GM19025 (cell line): ENCODE measurements at regions not wholly inside any gene's neighbourhood (a gene's known extent, or its start where the extent isn't known, plus 50 kb on each side); places are given as distances from the start of the nearest gene placed in this dataset.
"Not testable (repeated sequence)": the region's sequence is repeated elsewhere in the genome, so short reads cannot be mapped to it uniquely, and the experiment has no call there.

Source experiments
- ATAC-seq: cut with Tn5 transposase; IDR thresholded peaks from one replicate; pipeline ENCODE4 v1.9.1; 2021; ENCODE audit warnings: mild to moderate bottlenecking, low read depth, moderate library complexity; ENCODE audit not compliant: unreplicated experiment

DNA sequence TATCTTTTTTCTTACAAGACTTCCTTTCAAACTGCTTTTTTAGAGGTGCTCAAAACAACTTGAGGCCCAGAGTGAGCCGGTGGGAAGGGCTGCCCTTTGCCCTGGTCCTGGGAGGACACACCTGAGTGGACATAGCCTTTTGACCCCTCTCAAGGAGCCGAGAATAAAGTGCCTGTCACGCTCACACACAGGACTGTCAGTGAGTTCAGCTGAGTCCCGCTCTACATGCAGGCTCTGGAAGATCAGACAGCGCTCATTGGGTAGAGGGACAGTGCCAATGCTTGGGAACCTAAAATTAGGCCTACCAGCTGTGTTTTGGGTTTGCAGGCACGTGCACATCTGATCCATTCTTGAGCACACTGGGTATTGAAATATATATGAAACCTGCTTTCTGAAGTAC, 387.8 kb downstream of the CD83 start:
- no peak for ATAC-seq

- ATAC-seq: no peak
These were observed 389.2 kb downstream of the CD83 start for GRCh38 chr6:14506656-14507246.

DNA sequence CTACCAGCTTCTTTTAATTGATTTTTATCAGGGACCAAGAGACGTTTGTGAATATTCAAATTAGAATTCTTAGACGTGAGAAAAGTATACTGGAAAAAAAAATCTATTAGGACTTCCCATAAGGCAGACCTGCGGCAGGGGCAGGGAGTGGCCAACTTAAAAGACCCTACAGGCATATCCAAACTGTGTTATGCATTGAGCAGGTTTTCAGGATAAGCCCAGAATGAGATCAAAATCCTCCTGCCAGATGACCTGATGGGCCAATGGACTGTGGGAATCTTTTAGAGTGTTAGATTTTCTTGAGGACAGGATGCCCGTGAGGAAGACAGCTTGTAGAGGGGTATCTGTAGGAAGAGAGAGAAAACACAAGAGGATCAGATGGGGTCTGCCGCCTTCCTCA, 391.5 kb downstream of the CD83 start:
- ATAC-seq: no peak

DNA sequence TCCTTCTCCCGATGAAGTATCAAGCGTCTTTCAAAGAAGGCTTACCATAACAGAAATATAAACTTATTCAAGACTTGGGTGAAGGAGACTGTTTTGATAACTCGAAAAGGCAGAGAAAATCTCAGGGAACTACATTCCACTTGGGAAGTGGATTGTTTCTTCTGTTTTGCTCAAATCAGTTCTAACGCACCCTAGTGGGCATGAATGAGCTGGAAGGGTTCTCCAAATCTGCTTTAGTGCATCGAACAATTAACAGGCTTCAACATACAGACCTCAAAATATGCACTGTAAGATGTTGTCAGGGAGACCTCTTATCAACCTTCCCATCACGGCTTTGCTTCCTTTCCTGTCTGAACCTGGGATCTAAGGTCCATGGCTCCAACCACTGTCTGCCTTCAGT, 392.5 kb downstream of the CD83 start:
- ATAC-seq: no peak

GRCh38 chr6:14511061-14511586, 393.6 kb downstream of the CD83 start:
- no peak for ATAC-seq

- no peak for ATAC-seq
These were observed 394.7 kb downstream of the CD83 start for GRCh38 chr6:14512246-14512645.

DNA sequence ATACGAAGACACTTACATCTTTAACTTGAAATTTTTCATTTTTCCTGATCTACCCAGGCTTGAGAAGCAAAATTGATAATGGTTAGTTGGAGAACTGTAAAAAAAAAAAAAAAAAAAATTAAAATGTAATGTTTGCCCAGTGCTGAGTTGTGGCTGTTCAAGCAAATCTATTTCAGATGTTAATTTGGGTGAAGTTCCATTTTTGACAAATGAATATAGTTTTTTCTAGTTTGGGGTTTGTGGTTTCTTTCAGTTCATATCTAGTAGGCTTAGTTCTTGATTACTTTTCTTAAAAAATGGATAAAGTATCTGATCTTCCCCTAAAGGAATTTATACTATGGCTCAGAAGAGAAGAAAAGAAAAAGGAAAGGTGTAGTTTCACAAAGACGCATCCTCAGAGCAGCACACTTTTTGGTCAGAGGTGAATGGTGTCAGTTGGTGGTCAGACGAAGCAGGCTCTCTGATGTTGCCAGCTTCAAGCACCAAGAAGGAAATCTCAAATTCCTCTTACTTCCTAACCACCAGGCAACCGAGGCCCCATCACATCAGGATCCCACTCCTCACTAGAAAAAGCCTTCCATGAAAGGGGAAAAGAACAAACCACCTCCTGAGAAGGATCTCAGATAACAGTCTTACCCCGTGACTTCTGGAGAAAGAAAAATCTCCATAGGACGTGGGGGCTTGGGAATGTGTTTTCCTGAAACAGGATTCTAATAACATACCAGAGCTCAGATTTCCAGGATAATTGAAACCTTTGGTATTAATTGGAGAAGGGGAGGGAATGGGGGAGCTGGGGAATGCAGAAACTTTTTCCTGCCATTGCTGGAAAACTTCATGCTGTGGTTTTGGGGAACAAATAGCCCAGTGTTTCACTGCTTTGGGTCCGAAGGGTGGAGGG, 396.2 kb downstream of the CD83 start:
- ATAC-seq: no peak

DNA sequence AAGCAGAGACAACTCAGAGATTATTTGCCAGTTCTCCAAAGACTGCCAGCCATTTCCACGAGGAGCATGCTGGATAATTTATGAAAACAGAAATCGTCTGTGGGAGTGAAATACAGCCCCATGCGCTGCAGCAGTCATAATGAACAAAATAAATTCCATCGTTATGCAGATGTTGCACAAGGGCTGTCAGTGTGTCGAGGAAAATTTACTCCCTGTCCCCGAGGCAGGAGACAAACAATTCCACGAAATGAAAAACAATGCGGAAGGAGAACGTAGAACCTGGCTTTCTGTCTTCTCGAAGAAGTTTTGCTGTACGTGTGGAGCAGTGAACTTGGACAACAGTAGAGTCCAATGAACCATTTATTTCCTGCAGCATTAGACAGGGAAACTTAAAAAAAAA, 399.4 kb downstream of the CD83 start:
- no peak for ATAC-seq

- no peak for ATAC-seq
These were observed 400.0 kb downstream of the CD83 start for GRCh38 chr6:14517516-14518105.

- no peak for ATAC-seq
These were observed 401.1 kb downstream of the CD83 start for GRCh38 chr6:14518515-14519217.

DNA sequence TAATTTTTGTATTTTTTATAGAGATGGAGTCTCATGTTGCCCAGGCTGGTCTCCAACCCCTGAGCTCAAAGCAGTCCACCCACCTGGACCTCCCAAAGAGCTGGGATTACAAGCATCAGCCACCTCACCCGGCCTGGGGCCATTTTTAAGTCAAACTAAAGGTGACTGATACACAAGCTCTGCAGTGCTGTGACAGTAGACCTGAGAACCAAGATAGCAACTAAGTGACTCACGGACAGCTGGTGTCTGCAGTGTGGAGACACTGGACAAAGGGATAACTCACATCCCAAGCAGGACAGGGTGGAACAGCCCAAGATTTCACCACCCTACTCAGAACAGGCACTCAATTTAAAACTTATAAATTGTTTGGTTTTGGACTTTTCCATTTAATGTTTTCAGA, 402.5 kb downstream of the CD83 start:
- no peak for ATAC-seq

GRCh38 chr6:14520536-14520935, 403.0 kb downstream of the CD83 start:
- ATAC-seq: no peak

GRCh38 chr6:14521141-14521540, 403.6 kb downstream of the CD83 start:
- ATAC-seq: no peak

- not testable (repeated sequence) for ATAC-seq
These were observed 404.3 kb downstream of the CD83 start for GRCh38 chr6:14521861-14522260.

GRCh38 chr6:14524319-14524718, 406.7 kb downstream of the CD83 start:
- ATAC-seq: no peak

DNA sequence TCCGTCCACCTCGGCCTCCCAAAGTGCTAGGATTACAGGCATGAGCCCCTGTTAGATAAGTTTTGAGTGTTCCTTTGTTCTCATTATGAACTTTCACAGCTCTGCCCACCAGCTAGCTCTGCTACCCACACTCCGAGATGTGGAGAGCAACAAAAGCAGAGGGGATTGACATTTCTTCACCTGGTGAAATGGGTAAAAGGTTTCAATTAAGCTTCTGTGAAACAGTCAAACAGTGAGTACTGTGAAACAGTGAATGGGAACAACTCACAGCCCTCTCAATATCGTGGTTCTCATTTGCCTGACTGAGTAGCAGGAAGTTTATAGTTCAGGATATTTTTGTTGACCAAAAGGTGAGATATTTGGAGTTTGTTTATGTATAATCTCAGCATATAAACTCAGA, 412.8 kb downstream of the CD83 start:
- no peak for ATAC-seq

DNA sequence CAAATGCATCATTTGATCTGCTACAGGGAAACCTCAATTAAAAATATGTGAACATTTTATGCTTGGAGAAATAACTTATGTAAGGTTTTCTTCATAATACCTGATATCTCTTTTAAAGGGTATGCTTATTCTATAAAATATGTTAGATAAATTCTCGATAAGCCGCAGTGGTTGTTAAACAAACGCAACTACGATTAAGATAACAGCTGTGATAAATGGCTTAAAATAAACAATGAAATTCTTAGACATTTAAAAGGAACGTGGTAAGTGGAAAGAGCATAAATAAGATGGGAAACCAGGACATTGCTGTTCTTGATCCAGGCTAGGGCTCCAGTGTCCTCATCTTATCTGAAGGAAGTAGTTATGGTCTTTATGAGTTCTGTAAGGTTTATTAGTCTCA, 415.9 kb downstream of the CD83 start:
- no peak for ATAC-seq

DNA sequence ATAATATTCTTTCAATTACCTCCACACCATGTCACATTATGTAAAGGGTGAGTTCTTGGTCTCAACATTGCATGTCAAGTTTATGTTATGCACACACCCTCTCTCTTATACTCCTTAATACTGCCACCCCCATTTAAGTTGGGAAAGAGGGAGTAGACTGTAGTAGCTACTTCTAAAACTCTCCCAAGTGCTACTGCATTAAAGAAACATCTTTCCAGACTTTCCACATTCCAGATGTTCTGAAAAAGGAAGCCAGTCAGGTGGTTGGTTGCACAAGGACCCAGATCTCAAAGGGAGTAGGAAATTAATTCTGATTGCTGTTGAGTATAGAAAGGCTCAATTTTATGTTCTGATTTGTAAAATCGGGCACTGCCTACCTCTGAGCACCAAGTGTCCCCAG, 419.5 kb downstream of the CD83 start:
- no peak for ATAC-seq

GRCh38 chr6:14540276-14540675, 422.7 kb downstream of the CD83 start:
- ATAC-seq: no peak

DNA sequence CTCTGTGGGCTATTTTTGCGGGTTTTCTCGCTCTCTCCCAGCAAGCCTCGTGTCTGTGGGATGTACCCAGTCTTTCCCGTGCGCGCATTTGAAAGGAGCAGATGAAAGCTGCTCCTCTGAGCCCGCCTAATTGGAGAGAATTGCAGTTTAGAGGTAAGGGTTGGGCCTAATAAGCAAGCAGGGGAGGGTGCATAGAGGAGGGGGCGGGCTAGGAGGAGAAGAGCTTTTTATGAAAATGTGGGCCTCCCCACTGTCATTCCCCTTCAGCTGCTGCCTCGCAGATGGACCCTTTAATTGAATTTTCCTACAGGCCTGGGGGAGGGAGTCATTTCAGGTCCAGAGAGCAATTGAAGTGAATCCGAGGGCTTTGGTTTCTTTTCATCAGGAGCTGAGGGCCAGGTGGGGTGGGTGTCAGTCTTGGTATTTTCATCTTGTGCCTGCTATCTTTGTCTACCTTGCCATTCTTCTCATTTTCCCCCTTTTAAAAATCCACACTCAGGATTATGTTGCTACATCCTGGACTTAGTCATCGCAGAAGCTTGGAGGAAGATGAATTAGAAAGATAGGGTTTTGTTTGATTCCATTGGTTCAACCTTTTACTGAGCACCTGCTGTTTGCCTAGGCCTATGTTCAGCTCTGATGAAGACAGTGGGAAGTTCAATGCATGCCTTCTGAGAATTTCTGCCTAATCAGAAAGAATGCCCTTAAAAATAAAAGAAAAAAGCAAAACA, 423.4 kb downstream of the CD83 start:
- ATAC-seq: no peak
